Right lung (tissue), 2 donors: ENCODE measurements at regions not wholly inside any gene's neighbourhood (a gene's known extent, or its start where the extent isn't known, plus 50 kb on each side); places are given as distances from the start of the nearest gene placed in this dataset.
A peak's percentile ranks its signal among the peaks of the same experiment; 100 is the strongest.
"Not testable (repeated sequence)": the region's sequence is repeated elsewhere in the genome, so short reads cannot be mapped to it uniquely, and the experiment has no call there.

Experiments used
- DNase-seq, 2 donors: peaks; one replicate each; pipeline ENCODE4 v3.0.0-alpha.2; 2013

- DNase-seq, result no peak
Observed at GRCh38 chr22:22697377-22698117, 53.1 kb downstream of the GGTLC2 start.

- DNase-seq, result no peak
Observed at GRCh38 chr22:22698263-22698750, 53.9 kb downstream of the GGTLC2 start.

GRCh38 chr22:22700631-22701030 lies 56.2 kb downstream of the GGTLC2 start:
- no peak for DNase-seq

- DNase-seq, result not testable (repeated sequence)
Observed at GRCh38 chr22:22701557-22701956, 57.1 kb downstream of the GGTLC2 start.

- no peak for DNase-seq
Observed at GRCh38 chr22:22702237-22703202, 58.1 kb downstream of the GGTLC2 start.

GRCh38 chr22:22703203-22703570 lies 58.8 kb downstream of the GGTLC2 start:
- no peak for DNase-seq

- DNase-seq, result no peak
Observed at GRCh38 chr22:22703715-22704114, 59.3 kb downstream of the GGTLC2 start.

GRCh38 chr22:22704156-22704946 lies 59.9 kb downstream of the GGTLC2 start:
- DNase-seq, result no peak

- DNase-seq, result no peak
Observed at GRCh38 chr22:22705328-22706100, 61.1 kb downstream of the GGTLC2 start.

GRCh38 chr22:22706253-22706915 lies 62.0 kb downstream of the GGTLC2 start:
- DNase-seq, result no peak

GRCh38 chr22:22709719-22710445 lies 65.5 kb downstream of the GGTLC2 start:
- DNase-seq, result no peak

GRCh38 chr22:22710719-22711531 lies 66.5 kb downstream of the GGTLC2 start:
- DNase-seq, result peak; percentile 29 to 30

GRCh38 chr22:22711532-22711913 lies 67.1 kb downstream of the GGTLC2 start:
- DNase-seq, result no peak

GRCh38 chr22:22712092-22712658 lies 67.8 kb downstream of the GGTLC2 start:
- DNase-seq, result no peak

GRCh38 chr22:22712666-22713365 lies 68.4 kb downstream of the GGTLC2 start:
- no peak for DNase-seq

GRCh38 chr22:22713416-22713815 lies 69.0 kb downstream of the GGTLC2 start:
- no peak for DNase-seq

- DNase-seq, result no peak
Observed at GRCh38 chr22:22714600-22715335, 70.4 kb downstream of the GGTLC2 start.
